Colonic mucosa (tissue), 4 donors: ENCODE measurements at regions not wholly inside any gene's neighbourhood (a gene's known extent, or its start where the extent isn't known, plus 50 kb on each side); places are given as distances from the start of the nearest gene placed in this dataset.

ENCODE experiments used
- DNase-seq: peaks from one replicate; pipeline ENCODE4 v3.0.0-alpha.2; 2020
- H3K27ac ChIP-seq: fragments of 200-600 bp; one replicate; pipeline ENCODE4 v1.8.0; 2021
- H3K27me3 ChIP-seq: fragments of 200-600 bp; one replicate; pipeline ENCODE4 v1.8.0; 2021
- H3K36me3 ChIP-seq: fragments of 200-600 bp; one replicate; pipeline ENCODE4 v1.8.0; 2021
- H3K4me1 ChIP-seq: fragments of 200-600 bp; one replicate; pipeline ENCODE4 v1.8.0; 2021; ENCODE audit warnings: mild to moderate bottlenecking
- H3K4me3 ChIP-seq: fragments of 200-600 bp; one replicate; pipeline ENCODE4 v1.8.0; 2021
- H3K9ac ChIP-seq, 2 donors: one replicate each; pipeline ENCODE4 v1.7.0; 2013; ENCODE audit warnings: control low read depth in 2 of 2, low read depth in 2 of 2, low read length in 2 of 2
- H3K9me3 ChIP-seq: fragments of 200-600 bp; one replicate; pipeline ENCODE4 v1.8.0; 2021
- CTCF ChIP-seq: fragments of 200-600 bp; IDR thresholded peaks from one replicate; pipeline ENCODE4 v1.8.0; 2022; ENCODE audit warnings: antibody characterized with exemption, mild to moderate bottlenecking
- intact Hi-C: fragments of 100-400 bp; cut with DNase I; formaldehyde crosslinking; loops from one replicate; pipeline ENCODE4 v1.14.1; 2022
- donor health status: healthy.
- donor health status: DM: no; HTN: no; CAD: no.
- donor health status: DM: no; HTN: no; CAD: no.

DNA sequence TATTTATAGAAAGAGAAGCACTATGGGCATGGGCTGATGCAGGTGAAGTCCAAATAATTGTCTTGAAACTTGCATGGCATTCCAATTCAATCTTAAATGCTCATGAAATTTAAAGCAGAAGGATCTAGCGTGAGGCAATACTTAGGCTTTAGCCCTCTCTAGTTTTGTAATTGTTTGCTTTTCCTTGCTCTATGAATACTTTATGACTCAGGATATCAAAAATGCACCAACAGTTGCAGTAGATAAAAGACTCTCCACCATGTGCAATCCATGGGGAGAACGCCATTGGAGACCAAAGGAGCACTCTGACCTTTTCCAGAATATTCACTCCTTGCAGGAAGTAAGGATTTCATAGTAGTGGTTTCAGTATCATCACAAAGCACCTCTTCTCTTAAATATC is 436.4 kb downstream of the LRRIQ3 start:
- Histone ChIP-seq H3K36me3 (no peaks in the 10 kb centered on the region), H3K9ac (no peak overlapping the region), H3K4me1 (no peaks in the 10 kb centered on the region), H3K4me3 (no peak overlapping the region), H3K27ac (no peak overlapping the region), H3K27me3 (no peaks in the 10 kb centered on the region), H3K9me3 (no peaks in the 10 kb centered on the region)
- DNase-seq: no peak
- TF ChIP-seq CTCF: no peak
- intact Hi-C loops: no loop called here

GRCh38 chr1:73759011-73759410 is 439.0 kb downstream of the LRRIQ3 start:
- no peak for TF ChIP-seq CTCF
- Histone ChIP-seq H3K27ac (no peak overlapping the region), H3K4me1 (no peaks in the 10 kb centered on the region), H3K4me3 (no peak overlapping the region), H3K36me3 (no peaks in the 10 kb centered on the region), H3K9ac (no peak overlapping the region), H3K27me3 (no peaks in the 10 kb centered on the region), H3K9me3 (no peaks in the 10 kb centered on the region)
- intact Hi-C loops: no loop called here
- DNase-seq: no peak

DNA sequence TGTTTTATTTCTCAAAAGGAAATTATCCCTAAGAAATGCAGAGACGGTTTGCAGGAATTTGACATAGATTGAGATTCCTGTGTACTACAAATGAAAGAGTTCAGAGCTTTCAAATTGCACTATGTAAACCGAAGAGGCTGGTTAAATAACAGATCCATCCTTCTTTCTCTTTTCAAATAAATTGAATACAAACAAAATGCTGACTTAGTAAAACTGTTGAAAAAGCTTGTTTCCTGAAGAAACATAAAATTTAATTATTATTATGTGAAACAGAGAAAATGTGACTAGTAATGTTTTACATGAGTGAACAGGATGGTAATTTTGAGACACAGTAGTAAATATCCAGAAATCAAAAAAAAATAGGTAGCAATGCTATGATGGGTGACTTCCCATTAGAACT is 441.2 kb downstream of the LRRIQ3 start:
- H3K36me3 ChIP-seq: no peaks in the 10 kb centered on the region
- H3K4me3 ChIP-seq: no peak overlapping the region
- H3K9me3 ChIP-seq: no peaks in the 10 kb centered on the region
- no peaks in the 10 kb centered on the region for H3K27me3 ChIP-seq
- no peaks in the 10 kb centered on the region for H3K4me1 ChIP-seq
- no peak overlapping the region for H3K27ac ChIP-seq
- intact Hi-C loops: no loop called here
- no peak overlapping the region for H3K9ac ChIP-seq
- no peak for DNase-seq
- no peak for TF ChIP-seq CTCF

DNA sequence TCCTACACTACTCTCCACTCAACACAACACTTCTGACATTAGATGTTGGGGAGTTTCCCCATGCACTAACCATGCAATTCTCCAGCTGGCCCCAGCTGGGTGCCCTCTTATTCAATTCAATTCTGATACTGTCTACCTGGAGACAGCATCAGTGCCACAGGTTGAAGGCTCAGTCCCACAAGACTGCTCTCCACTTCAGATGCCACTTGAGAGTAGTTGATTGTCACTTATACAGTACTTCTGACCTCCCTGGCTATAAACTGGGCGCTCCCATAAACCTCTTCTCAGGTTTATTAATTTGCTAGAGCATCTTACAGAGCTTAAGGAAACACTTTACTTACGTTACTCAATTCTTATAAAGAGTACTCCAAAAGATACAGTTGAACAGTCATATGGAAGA is 442.3 kb downstream of the LRRIQ3 start:
- DNase-seq: no peak
- intact Hi-C loops: no loop called here
- Histone ChIP-seq H3K4me3 (no peak overlapping the region), H3K36me3 (no peaks in the 10 kb centered on the region), H3K4me1 (no peaks in the 10 kb centered on the region), H3K27me3 (no peaks in the 10 kb centered on the region), H3K27ac (no peak overlapping the region), H3K9ac (no peak overlapping the region), H3K9me3 (no peaks in the 10 kb centered on the region)
- no peak for TF ChIP-seq CTCF

GRCh38 chr1:73749996-73750395 is 448.0 kb downstream of the LRRIQ3 start:
- Histone ChIP-seq H3K9me3 (no peaks in the 10 kb centered on the region), H3K36me3 (no peaks in the 10 kb centered on the region), H3K4me1 (no peaks in the 10 kb centered on the region), H3K27ac (no peak overlapping the region), H3K9ac (no peak overlapping the region), H3K27me3 (no peaks in the 10 kb centered on the region), H3K4me3 (no peak overlapping the region)
- intact Hi-C loops: no loop called here
- no peak for DNase-seq
- no peak for TF ChIP-seq CTCF

GRCh38 chr1:73744985-73745384 is 453.0 kb downstream of the LRRIQ3 start:
- H3K27ac ChIP-seq: no peak overlapping the region
- intact Hi-C loops: no loop called here
- no peaks in the 10 kb centered on the region for H3K9me3 ChIP-seq
- no peak for TF ChIP-seq CTCF
- no peaks in the 10 kb centered on the region for H3K27me3 ChIP-seq
- DNase-seq: no peak
- H3K9ac ChIP-seq: no peak overlapping the region
- H3K36me3 ChIP-seq: no peaks in the 10 kb centered on the region
- no peak overlapping the region for H3K4me3 ChIP-seq
- no peaks in the 10 kb centered on the region for H3K4me1 ChIP-seq
